Loucy (cell line): ENCODE measurements at regions not wholly inside any gene's neighbourhood (a gene's known extent, or its start where the extent isn't known, plus 50 kb on each side); places are given as distances from the start of the nearest gene placed in this dataset.
"Not testable (repeated sequence)": the region's sequence is repeated elsewhere in the genome, so short reads cannot be mapped to it uniquely, and the experiment has no call there.

Source experiments
- H2AFZ ChIP-seq: fragments of 200-600 bp; sonication (generic); 2 replicates; pipeline ENCODE4 v1.6.0; 2016; ENCODE audit warnings: antibody characterized with exemption, mild to moderate bottlenecking, low read length, moderate library complexity
- H3F3A ChIP-seq: fragments of 200-600 bp; 2 replicates; pipeline ENCODE4 v1.6.0; 2016; ENCODE audit warnings: antibody characterized with exemption, low read depth, mild to moderate bottlenecking
- H3K27me3 ChIP-seq: fragments of 200-600 bp; sonication (generic); 2 replicates; pipeline ENCODE4 v1.6.1; 2014; ENCODE audit warnings: low read length, mild to moderate bottlenecking; ENCODE audit not compliant: insufficient read depth, poor library complexity, severe bottlenecking
- H3K36me3 ChIP-seq: fragments of 200-600 bp; sonication (generic); 2 replicates; pipeline ENCODE4 v1.6.1; 2016; ENCODE audit warnings: low read length; ENCODE audit not compliant: insufficient read depth
- H3K4me1 ChIP-seq: fragments of 200-600 bp; sonication (generic); 2 replicates; pipeline ENCODE4 v1.5.1; 2014; ENCODE audit warnings: low read length, mild to moderate bottlenecking; ENCODE audit not compliant: insufficient read depth, poor library complexity, severe bottlenecking
- H3K4me2 ChIP-seq: fragments of 200-600 bp; sonication (generic); 2 replicates; pipeline ENCODE4 v1.6.0; 2014; ENCODE audit warnings: antibody characterized with exemption, low read length, low read depth, mild to moderate bottlenecking; ENCODE audit not compliant: poor library complexity, severe bottlenecking
- H3K4me3 ChIP-seq: fragments of 200-600 bp; sonication (generic); 2 replicates; pipeline ENCODE4 v1.5.1; 2014; ENCODE audit warnings: low read length, mild to moderate bottlenecking, mixed read lengths; ENCODE audit not compliant: poor library complexity, severe bottlenecking
- H3K79me2 ChIP-seq: fragments of 200-600 bp; sonication (generic); 2 replicates; pipeline ENCODE4 v1.6.1; 2014; ENCODE audit warnings: low read length; ENCODE audit not compliant: insufficient read depth
- H3K9ac ChIP-seq: fragments of 200-600 bp; sonication (generic); 2 replicates; pipeline ENCODE4 v1.6.0; 2014; ENCODE audit warnings: mild to moderate bottlenecking, low read depth, low read length, moderate library complexity; ENCODE audit not compliant: poor library complexity, severe bottlenecking
- H3K9me2 ChIP-seq: fragments of 200-600 bp; sonication (generic); replicated peaks from 2 replicates; pipeline ENCODE4 v1.6.1; 2016; ENCODE audit warnings: low read depth, low read length, mixed read lengths
- H3K9me3 ChIP-seq: fragments of 200-600 bp; sonication (generic); 2 replicates; pipeline ENCODE4 v1.6.1; 2014; ENCODE audit warnings: mild to moderate bottlenecking, antibody characterized with exemption, low read length, low read depth; ENCODE audit not compliant: insufficient read depth
- H4K20me1 ChIP-seq: fragments of 200-600 bp; sonication (generic); 2 replicates; pipeline ENCODE4 v1.6.0; 2014; ENCODE audit warnings: antibody characterized with exemption, low read length, mild to moderate bottlenecking; ENCODE audit not compliant: insufficient read depth, poor library complexity, severe bottlenecking
- CTCF ChIP-seq: fragments of 200-600 bp; sonication (generic); conservative IDR thresholded peaks from 2 replicates; pipeline ENCODE4 v1.5.1; 2014; ENCODE audit warnings: mild to moderate bottlenecking, antibody characterized with exemption, low read length
- EZH2phosphoT487 ChIP-seq: fragments of 200-600 bp; IDR thresholded peaks from 2 replicates; pipeline ENCODE4 v1.6.1; 2018; ENCODE audit warnings: antibody characterized with exemption, mild to moderate bottlenecking, moderate library complexity, borderline replicate concordance

- Histone ChIP-seq H3K9ac (no peak overlapping the region), H3K27me3 (no peaks in the 10 kb centered on the region), H4K20me1 (no peaks in the 10 kb centered on the region), H3K4me1 (no peaks in the 10 kb centered on the region), H3K9me2 (no peaks in the 10 kb centered on the region), H2AFZ (no peak overlapping the region), H3K36me3 (no peaks in the 10 kb centered on the region), H3K9me3 (no peaks in the 10 kb centered on the region), H3F3A (no peaks in the 10 kb centered on the region), H3K79me2 (no peaks in the 10 kb centered on the region), H3K4me3 (no peak overlapping the region), H3K4me2 (no peak overlapping the region)
- TF ChIP-seq EZH2phosphoT487, result no peak
- no peak for TF ChIP-seq CTCF
Observed at GRCh38 chr2:211205358-211205757, 649.0 kb downstream of the CPS1 start.

- Histone ChIP-seq H3K36me3 (no peaks in the 10 kb centered on the region), H3F3A (no peaks in the 10 kb centered on the region), H3K4me2 (no peak overlapping the region), H3K27me3 (no peaks in the 10 kb centered on the region), H3K4me1 (no peaks in the 10 kb centered on the region), H3K9me3 (no peaks in the 10 kb centered on the region), H3K4me3 (no peak overlapping the region), H3K79me2 (no peaks in the 10 kb centered on the region), H2AFZ (no peak overlapping the region), H3K9me2 (no peaks in the 10 kb centered on the region), H4K20me1 (no peaks in the 10 kb centered on the region), H3K9ac (no peak overlapping the region)
- TF ChIP-seq EZH2phosphoT487, result no peak
- no peak for TF ChIP-seq CTCF
Observed at GRCh38 chr2:211205836-211206235, 649.4 kb downstream of the CPS1 start.

GRCh38 chr2:211216221-211216620 is 659.8 kb downstream of the CPS1 start:
- H3K36me3 ChIP-seq, result no peaks in the 10 kb centered on the region
- no peak overlapping the region for H3K9ac ChIP-seq
- no peaks in the 10 kb centered on the region for H3K27me3 ChIP-seq
- H3K9me2 ChIP-seq, result no peaks in the 10 kb centered on the region
- H4K20me1 ChIP-seq, result no peaks in the 10 kb centered on the region
- H2AFZ ChIP-seq, result no peak overlapping the region
- H3F3A ChIP-seq, result no peaks in the 10 kb centered on the region
- TF ChIP-seq CTCF, result peak; percentile 51
- TF ChIP-seq EZH2phosphoT487, result no peak
- no peak overlapping the region for H3K4me3 ChIP-seq
- no peak overlapping the region for H3K4me2 ChIP-seq
- H3K4me1 ChIP-seq, result no peaks in the 10 kb centered on the region
- H3K9me3 ChIP-seq, result no peaks in the 10 kb centered on the region
- H3K79me2 ChIP-seq, result no peaks in the 10 kb centered on the region

- not testable (repeated sequence) for H3K27me3 ChIP-seq, H3K79me2 ChIP-seq, H3K36me3 ChIP-seq, H4K20me1 ChIP-seq, H3K9me2 ChIP-seq, H3K9ac ChIP-seq, H3K4me1 ChIP-seq, H3K9me3 ChIP-seq, H3K4me2 ChIP-seq, H3K4me3 ChIP-seq, H2AFZ ChIP-seq, H3F3A ChIP-seq
Observed at GRCh38 chr2:211219548-211219947, 663.1 kb downstream of the CPS1 start.
